ENCODE measurements at regions not wholly inside any gene's neighbourhood (a gene's known extent, or its start where the extent isn't known, plus 50 kb on each side); places are given as distances from the start of the nearest gene placed in this dataset.

DNA sequence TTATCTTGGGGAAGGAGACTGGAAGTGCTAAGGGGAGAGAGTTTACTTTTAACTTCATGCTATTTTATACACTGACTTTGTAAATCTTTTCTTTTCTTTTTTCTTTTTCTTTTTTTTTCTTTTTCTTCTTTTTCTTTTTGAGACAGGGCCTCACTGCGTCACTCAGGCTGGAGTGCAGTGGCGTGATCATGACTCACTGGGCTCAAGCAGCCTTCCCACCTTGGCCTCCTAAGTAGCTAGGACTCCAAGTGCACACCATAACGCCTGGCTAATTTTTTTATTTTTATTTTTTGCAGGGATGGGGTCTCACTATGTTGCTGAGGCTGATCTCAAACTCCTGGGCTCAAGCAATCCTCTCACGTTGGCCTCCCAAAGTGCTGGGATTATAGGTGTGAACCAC lies 294.6 kb upstream of the PRICKLE1 start:
- WGBS (ENCODE audit: insufficient coverage, insufficient replicate concordance, low lambda C conversion rate, missing lambda C conversion rate): 2% methylated on average over 4 of the region's 4 CpGs

DNA sequence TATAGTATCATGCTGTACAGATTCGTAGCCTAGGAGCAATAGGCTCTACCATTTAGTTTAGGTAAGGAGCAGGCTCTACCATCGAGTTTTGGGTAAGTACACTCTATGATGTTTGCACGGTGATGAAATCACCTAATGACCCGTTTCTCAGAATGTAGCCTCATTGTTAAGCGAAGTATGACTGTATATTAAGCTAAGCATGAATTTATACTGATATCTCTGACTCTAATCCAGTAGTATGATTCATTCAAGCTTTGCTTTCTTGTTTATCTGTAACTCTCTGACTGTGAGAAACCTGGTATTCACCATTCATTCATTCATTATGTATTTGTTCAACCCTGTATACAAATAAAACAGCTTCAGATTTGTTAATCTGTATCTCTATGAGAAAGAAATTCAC lies 283.9 kb upstream of the PRICKLE1 start:
- Histone ChIP-seq H3K4me2 (ENCODE audit: control insufficient read depth, insufficient read depth) (no peak overlapping the region), H3K27me3 (replicated peaks in 1 of 2; ENCODE audit: control insufficient read depth in 2 of 2, insufficient read depth in 2 of 2, low read length in 1 of 2) (no peaks in the 10 kb centered on the region), H3K4me1 (ENCODE audit: control insufficient read depth, insufficient read depth, low read length) (no peaks in the 10 kb centered on the region), H3K27ac (ENCODE audit: control insufficient read depth, insufficient read depth) (no peak overlapping the region), H3K9ac (ENCODE audit: control insufficient read depth, insufficient read depth, low read length) (no peak overlapping the region), H4K20me1 (ENCODE audit: control insufficient read depth, insufficient read depth) (no peaks in the 10 kb centered on the region), H3K79me2 (ENCODE audit: control insufficient read depth, insufficient read depth, low read length) (no peaks in the 10 kb centered on the region), H3K36me3 (ENCODE audit: control insufficient read depth in 2 of 2, insufficient read depth in 2 of 2, low read length in 1 of 2) (no peaks in the 10 kb centered on the region), H3K4me3 (no peak overlapping the region), H3K9me3 (replicated peaks; ENCODE audit: control insufficient read depth, insufficient read depth, low read length) (no peaks in the 10 kb centered on the region), H2AFZ (ENCODE audit: control insufficient read depth, low read depth, low read length) (no peak overlapping the region)
- WGBS (ENCODE audit: insufficient coverage, insufficient replicate concordance, low lambda C conversion rate, missing lambda C conversion rate): 22% methylated on average over 5 of the region's 5 CpGs
- ATAC-seq (no peak), DNase-seq (ENCODE audit: low read depth, low spot score) (no peak), FAIRE-seq (no peak)
- SMC1A ChIA-PET (ENCODE audit: uncharacterized antibody, unreplicated experiment): no interaction called here
- intact Hi-C loops (cut with micrococcal nuclease; ENCODE audit: unreplicated experiment) (loop anchor here (10.0 kb wide), 1 partner anchor 189 kb away; no protein-coding TSS in a partner anchor), in situ Hi-C loops (cut with MboI) (no loop called here)
- POLR2A ChIA-PET: no interaction called here
- RAD21 ChIA-PET (ENCODE audit: unreplicated experiment): no interaction called here
- BruUV-seq (replicated peaks): no TSS peak
- TF ChIP-seq ZZZ3 (IDR thresholded peaks at IDR 0.05; ENCODE audit: control insufficient read depth, insufficient read length, low read depth): no peak
- no peak for TF ChIP-seq CHD2 (IDR thresholded peaks at IDR 0.05; ENCODE audit: borderline replicate concordance, low read depth, low read length)
- TF ChIP-seq MTA2 (IDR thresholded peaks at IDR 0.05; ENCODE audit: low read depth): no peak
- TF ChIP-seq SRF (IDR thresholded peaks at IDR 0.05; ENCODE audit: low read depth in 2 of 2, low read length in 2 of 2): no peak
- no peak for TF ChIP-seq TARDBP (IDR thresholded peaks at IDR 0.05; ENCODE audit: borderline replicate concordance)
- no peak for TF ChIP-seq SREBF2 (IDR thresholded peaks at IDR 0.05; ENCODE audit: low read length)
- TF ChIP-seq CBX5 (IDR thresholded peaks at IDR 0.05; ENCODE audit: low read depth): no peak
- no peak for TF ChIP-seq ZNF207 (IDR thresholded peaks at IDR 0.05; ENCODE audit: borderline replicate concordance)
- TF ChIP-seq POLR2AphosphoS2 (IDR thresholded peaks at IDR 0.05; ENCODE audit: low read depth, low read length): no peak
- no peak for TF ChIP-seq BHLHE40 (IDR thresholded peaks at IDR 0.05; ENCODE audit: borderline replicate concordance in 1 of 2, low read depth in 2 of 2, low read length in 1 of 2)
- CTCF ChIA-PET: no interaction called here

More for the DNA sequence above, 294.6 kb upstream of the PRICKLE1 start:
- no peaks in the 10 kb centered on the region for H3K9me3 ChIP-seq (replicated peaks; ENCODE audit: control insufficient read depth, insufficient read depth, low read length)
- intact Hi-C loops (cut with micrococcal nuclease; ENCODE audit: unreplicated experiment) (no loop called here), in situ Hi-C loops (cut with MboI) (no loop called here)
- H3K36me3 ChIP-seq (ENCODE audit: control insufficient read depth in 2 of 2, insufficient read depth in 2 of 2, low read length in 1 of 2): no peaks in the 10 kb centered on the region
- H4K20me1 ChIP-seq (ENCODE audit: control insufficient read depth, insufficient read depth): no peaks in the 10 kb centered on the region
- ATAC-seq (no peak), DNase-seq (ENCODE audit: low read depth, low spot score) (no peak), FAIRE-seq (no peak)
- H3K4me1 ChIP-seq (ENCODE audit: control insufficient read depth, insufficient read depth, low read length): no peaks in the 10 kb centered on the region
- no peak overlapping the region for H2AFZ ChIP-seq (ENCODE audit: control insufficient read depth, low read depth, low read length)
- RAD21 ChIA-PET (ENCODE audit: unreplicated experiment): no interaction called here
- no peak overlapping the region for H3K4me3 ChIP-seq
- no peak overlapping the region for H3K4me2 ChIP-seq (ENCODE audit: control insufficient read depth, insufficient read depth)
- TF ChIP-seq ZSCAN29 (IDR thresholded peaks at IDR 0.05) (no peak), CHD2 (IDR thresholded peaks at IDR 0.05; ENCODE audit: borderline replicate concordance, low read depth, low read length) (no peak), FOXM1 (IDR thresholded peaks at IDR 0.05; ENCODE audit: low read depth, low read length) (no peak), NBN (IDR thresholded peaks at IDR 0.05) (no peak), POU2F2 (IDR thresholded peaks at IDR 0.05; ENCODE audit: borderline replicate concordance, low read depth, low read length) (no peak), MEF2A (IDR thresholded peaks at IDR 0.05; ENCODE audit: insufficient read depth, low read depth, low read length) (no peak), BMI1 (IDR thresholded peaks at IDR 0.05; ENCODE audit: borderline replicate concordance) (no peak), CEBPB (IDR thresholded peaks at IDR 0.05; ENCODE audit: borderline replicate concordance in 1 of 2, low read depth in 2 of 2, low read length in 2 of 2) (no peak), JUND (IDR thresholded peaks at IDR 0.05; ENCODE audit: low read depth, low read length) (no peak), ZNF207 (IDR thresholded peaks at IDR 0.05; ENCODE audit: borderline replicate concordance) (no peak), RELA (IDR thresholded peaks at IDR 0.05; ENCODE audit: borderline replicate concordance, partially characterized antibody) (no peak), FOXK2 (IDR thresholded peaks at IDR 0.05) (no peak), CREM (IDR thresholded peaks at IDR 0.05; ENCODE audit: low read depth) (no peak), ZNF384 (IDR thresholded peaks at IDR 0.05; ENCODE audit: borderline replicate concordance, low read depth, low read length) (no peak), SMARCA5 (IDR thresholded peaks at IDR 0.05) (no peak), HCFC1 (IDR thresholded peaks at IDR 0.05; ENCODE audit: low read length) (no peak)
- TF ChIP-seq, protein P1, sequence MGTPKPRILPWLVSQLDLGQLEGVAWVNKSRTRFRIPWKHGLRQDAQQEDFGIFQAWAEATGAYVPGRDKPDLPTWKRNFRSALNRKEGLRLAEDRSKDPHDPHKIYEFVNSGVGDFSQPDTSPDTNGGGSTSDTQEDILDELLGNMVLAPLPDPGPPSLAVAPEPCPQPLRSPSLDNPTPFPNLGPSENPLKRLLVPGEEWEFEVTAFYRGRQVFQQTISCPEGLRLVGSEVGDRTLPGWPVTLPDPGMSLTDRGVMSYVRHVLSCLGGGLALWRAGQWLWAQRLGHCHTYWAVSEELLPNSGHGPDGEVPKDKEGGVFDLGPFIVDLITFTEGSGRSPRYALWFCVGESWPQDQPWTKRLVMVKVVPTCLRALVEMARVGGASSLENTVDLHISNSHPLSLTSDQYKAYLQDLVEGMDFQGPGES (IDR thresholded peaks at IDR 0.05): no peak
- H3K27me3 ChIP-seq (replicated peaks in 1 of 2; ENCODE audit: control insufficient read depth in 2 of 2, insufficient read depth in 2 of 2, low read length in 1 of 2): no peaks in the 10 kb centered on the region
- no peaks in the 10 kb centered on the region for H3K79me2 ChIP-seq (ENCODE audit: control insufficient read depth, insufficient read depth, low read length)
- H3K9ac ChIP-seq (ENCODE audit: control insufficient read depth, insufficient read depth, low read length): no peak overlapping the region
- CTCF ChIA-PET: no interaction called here
- POLR2A ChIA-PET: no interaction called here
- H3K27ac ChIP-seq (ENCODE audit: control insufficient read depth, insufficient read depth): no peak overlapping the region
- BruUV-seq (replicated peaks): no TSS peak
- SMC1A ChIA-PET (ENCODE audit: uncharacterized antibody, unreplicated experiment): no interaction called here

Measured in GM12878 (cell line).